HepG2 (cell line): ENCODE measurements at regions not wholly inside any gene's neighbourhood (a gene's known extent, or its start where the extent isn't known, plus 50 kb on each side); places are given as distances from the start of the nearest gene placed in this dataset.

Experiments used
- KLF11 ChIP-seq: IDR thresholded peaks from 2 replicates; pipeline ENCODE4 v1.6.1; 2016; ENCODE audit warnings: missing compliant biosample characterization
- KLF9 ChIP-seq: IDR thresholded peaks from 2 replicates; pipeline ENCODE4 v1.6.1; 2016; ENCODE audit warnings: low read depth
- ZNF230 ChIP-seq: sonication (generic); formaldehyde crosslinking; IDR thresholded peaks from 2 replicates; pipeline ENCODE4 v1.4.0; 2020; ENCODE audit warnings: mild to moderate bottlenecking, missing genetic modification reagents
- ZNF589 ChIP-seq: sonication (generic); formaldehyde crosslinking; conservative IDR thresholded peaks from 2 replicates; pipeline ENCODE4 v1.8.0; 2022; ENCODE audit warnings: mild to moderate bottlenecking, moderate library complexity, missing genetic modification reagents
- ZNF761 ChIP-seq: sonication (generic); formaldehyde crosslinking; conservative IDR thresholded peaks from 2 replicates; pipeline ENCODE4 v1.4.0; 2020; ENCODE audit warnings: mild to moderate bottlenecking, missing genetic modification reagents
- TF ChIP-seq, protein P1 (sequence below): sonication (generic); formaldehyde crosslinking; IDR thresholded peaks from 2 replicates; pipeline ENCODE4 v1.4.0; 2020; ENCODE audit warnings: missing genetic modification reagents, borderline replicate concordance

DNA sequence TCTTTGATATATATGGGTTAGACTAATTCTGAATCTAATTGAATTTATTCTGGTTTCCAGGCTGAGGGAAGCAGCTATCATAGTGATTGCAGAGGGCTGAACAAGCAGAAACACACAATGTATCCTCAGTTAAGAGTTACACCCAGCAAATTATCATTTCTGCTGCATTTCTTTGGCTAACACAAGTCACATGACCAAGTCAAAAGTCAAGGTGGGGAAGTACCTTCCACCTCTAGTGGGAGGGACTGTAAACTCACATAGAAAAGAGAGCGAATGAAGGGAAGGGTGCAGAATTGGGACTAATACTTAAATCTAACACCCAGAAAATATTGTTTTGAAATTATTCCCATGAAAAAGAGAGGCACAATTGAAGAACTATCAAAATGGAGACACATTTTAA, 719.7 kb upstream of the MMS22L start:
- TF ChIP-seq, protein P1, sequence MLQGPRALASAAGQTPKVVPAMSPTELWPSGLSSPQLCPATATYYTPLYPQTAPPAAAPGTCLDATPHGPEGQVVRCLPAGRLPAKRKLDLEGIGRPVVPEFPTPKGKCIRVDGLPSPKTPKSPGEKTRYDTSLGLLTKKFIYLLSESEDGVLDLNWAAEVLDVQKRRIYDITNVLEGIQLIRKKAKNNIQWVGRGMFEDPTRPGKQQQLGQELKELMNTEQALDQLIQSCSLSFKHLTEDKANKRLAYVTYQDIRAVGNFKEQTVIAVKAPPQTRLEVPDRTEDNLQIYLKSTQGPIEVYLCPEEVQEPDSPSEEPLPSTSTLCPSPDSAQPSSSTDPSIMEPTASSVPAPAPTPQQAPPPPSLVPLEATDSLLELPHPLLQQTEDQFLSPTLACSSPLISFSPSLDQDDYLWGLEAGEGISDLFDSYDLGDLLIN: no peak
- TF ChIP-seq ZNF230 (CRISPR knock-in tag) (no peak), KLF9 (no peak), ZNF761 (CRISPR knock-in tag) (no peak), KLF11 (CRISPR knock-in tag) (no peak), ZNF589 (CRISPR knock-in tag) (no peak)
